ENCODE measurements at regions not wholly inside any gene's neighbourhood (a gene's known extent, or its start where the extent isn't known, plus 50 kb on each side); places are given as distances from the start of the nearest gene placed in this dataset.

- intact Hi-C loops (cut with micrococcal nuclease), result loop anchor here (1.0 to 10.0 kb wide), 8 partner anchors 134 to 1160 kb away; partner anchors contain the start of genes HEBP2 and OLIG3
Observed at GRCh38 chr6:138004430-138005287, 102.6 kb downstream of the PERP start.

DNA sequence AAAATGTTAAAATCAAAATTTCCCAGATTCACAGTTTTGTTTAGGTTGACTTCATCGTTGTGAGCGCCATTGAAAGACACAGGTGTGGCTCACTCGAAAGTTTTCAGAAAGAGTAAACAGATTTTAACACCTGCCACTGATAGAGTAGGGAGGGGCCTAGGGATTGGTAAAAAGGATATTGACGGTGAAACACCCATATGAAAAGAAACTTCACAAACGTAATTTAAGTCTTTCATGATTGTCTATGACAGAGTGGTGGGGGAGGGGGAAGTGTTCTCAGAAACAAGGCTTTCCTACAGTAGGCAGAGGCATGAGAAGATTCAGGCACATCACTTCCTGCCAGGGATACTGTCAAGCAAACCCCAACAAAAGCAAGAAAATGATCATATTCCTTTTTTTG, 101.4 kb downstream of the PERP start:
- intact Hi-C loops (cut with micrococcal nuclease), result loop anchor here (5.0 to 10.0 kb wide), 4 partner anchors 396 to 1161 kb away; partner anchors contain the start of genes HEBP2 and OLIG3

- intact Hi-C loops (cut with micrococcal nuclease), result loop anchor here (5.0 to 10.0 kb wide), 4 partner anchors 395 to 1162 kb away; partner anchors contain the start of genes HEBP2 and OLIG3
Observed at GRCh38 chr6:138007014-138007472, 100.2 kb downstream of the PERP start.

GRCh38 chr6:138008791-138009190, 98.4 kb downstream of the PERP start:
- intact Hi-C loops (cut with micrococcal nuclease), result loop anchor here (5.0 to 10.0 kb wide), 4 partner anchors 394 to 1164 kb away; partner anchors contain the start of genes HEBP2 and OLIG3

- intact Hi-C loops (cut with micrococcal nuclease), result no loop called here
Observed at GRCh38 chr6:138011413-138011812, 95.8 kb downstream of the PERP start.

DNA sequence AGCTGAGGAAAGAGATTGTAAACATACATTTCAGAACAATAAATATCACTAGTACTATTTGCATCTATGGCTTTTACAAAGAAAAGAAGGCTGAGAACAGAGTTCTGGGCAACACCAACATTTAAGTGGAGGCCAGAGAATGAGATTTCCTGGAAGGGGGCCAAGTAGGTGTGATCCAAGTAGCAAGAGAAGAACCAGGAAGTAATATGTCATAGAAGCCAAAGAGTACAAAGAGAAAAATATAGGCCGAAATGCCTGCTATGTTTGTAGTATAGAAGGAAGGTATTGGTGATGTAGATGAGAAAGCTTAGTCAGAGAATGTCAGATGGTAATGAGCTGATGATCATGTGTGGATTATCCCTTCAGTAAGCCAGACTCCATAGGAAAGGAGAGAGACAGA, 94.5 kb downstream of the PERP start:
- intact Hi-C loops (cut with micrococcal nuclease), result no loop called here

GRCh38 chr6:138013959-138014358, 93.3 kb downstream of the PERP start:
- intact Hi-C loops (cut with micrococcal nuclease), result no loop called here

GRCh38 chr6:138017166-138017757, 90.0 kb downstream of the PERP start:
- intact Hi-C loops (cut with micrococcal nuclease), result no loop called here

DNA sequence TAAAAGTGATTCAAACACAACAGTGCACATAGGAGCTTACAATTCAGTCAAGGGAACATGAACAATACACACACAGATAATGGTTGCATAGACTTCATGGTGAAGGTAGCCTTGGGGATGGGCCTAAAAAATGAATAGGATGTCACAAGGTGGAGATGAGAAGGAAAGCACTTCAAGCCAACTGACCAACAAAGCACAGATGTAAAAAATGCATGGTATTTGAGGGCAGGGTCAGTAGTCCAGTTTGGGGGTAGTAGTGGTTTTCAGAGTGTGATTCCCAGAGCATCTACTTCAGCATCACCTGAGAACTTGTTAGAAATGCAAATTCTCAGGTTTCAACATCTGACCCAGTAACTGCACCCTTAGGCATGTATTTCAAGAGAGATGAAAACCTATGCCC, 88.9 kb downstream of the PERP start:
- intact Hi-C loops (cut with micrococcal nuclease), result no loop called here

GRCh38 chr6:138025528-138025978, 81.7 kb downstream of the PERP start:
- intact Hi-C loops (cut with micrococcal nuclease), result no loop called here

GRCh38 chr6:138026342-138026741, 80.9 kb downstream of the PERP start:
- intact Hi-C loops (cut with micrococcal nuclease), result no loop called here

- intact Hi-C loops (cut with micrococcal nuclease), result no loop called here
Observed at GRCh38 chr6:138028893-138029292, 78.3 kb downstream of the PERP start.

DNA sequence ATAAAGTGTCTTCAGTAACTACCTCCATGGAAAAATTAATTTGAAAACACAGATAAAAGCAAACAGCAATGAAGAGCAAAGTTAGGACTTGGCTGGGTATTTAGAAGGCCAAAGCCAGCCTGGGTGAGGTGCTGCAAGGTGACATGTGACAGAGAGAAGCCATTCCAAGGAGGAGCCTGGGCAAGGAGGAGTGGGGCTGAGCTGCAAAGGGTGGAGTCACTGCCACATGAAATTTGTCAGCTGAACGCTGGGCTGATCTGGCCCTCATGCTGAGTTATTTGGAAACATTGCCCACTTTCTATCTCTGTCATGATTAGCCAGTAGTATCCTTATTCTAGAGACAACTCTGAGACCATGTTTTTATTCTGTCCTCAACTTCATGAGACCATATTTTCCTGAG, 76.3 kb downstream of the PERP start:
- intact Hi-C loops (cut with micrococcal nuclease), result no loop called here

DNA sequence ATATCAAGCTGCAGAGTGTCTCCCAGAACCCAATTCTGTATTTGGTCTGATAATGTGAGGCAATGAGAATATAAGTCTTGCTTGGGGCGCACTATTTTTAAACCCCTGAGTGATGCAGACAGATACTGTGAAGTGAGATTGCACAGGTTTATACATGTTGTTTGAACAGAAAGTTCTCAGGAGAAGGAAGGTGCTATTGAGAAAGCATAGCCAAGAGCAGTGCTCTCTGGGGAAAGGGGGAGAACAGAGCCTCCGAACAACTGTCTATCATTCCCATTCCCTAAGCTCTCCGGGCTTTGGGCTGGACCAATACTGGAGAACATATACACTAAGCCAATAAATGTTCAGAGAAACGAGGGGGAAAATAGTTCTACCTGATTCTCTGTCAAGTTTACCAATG, 75.8 kb downstream of the PERP start:
- intact Hi-C loops (cut with micrococcal nuclease), result no loop called here

- intact Hi-C loops (cut with micrococcal nuclease), result no loop called here
Observed at GRCh38 chr6:138031850-138032249, 75.4 kb downstream of the PERP start.

DNA sequence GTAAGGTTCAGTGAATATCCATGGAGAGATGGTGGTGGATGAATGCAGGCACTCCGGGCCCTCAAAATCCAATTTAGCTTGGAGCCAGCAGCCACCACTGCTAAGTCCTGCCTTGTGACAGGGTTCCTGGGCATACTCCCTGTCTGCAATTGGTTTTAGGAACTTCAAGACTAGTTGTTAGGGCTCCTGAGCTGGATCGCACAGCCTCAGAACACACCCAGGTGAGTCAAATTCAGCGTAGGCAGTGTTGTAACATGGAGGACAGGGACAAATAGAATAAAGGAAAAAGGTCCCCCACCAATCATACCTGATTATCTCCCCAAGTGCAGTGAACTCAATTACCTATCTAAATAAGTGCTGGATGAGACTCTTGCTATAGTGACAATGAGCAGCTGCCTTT, 74.6 kb downstream of the PERP start:
- intact Hi-C loops (cut with micrococcal nuclease), result no loop called here

GRCh38 chr6:138034229-138034628, 73.0 kb downstream of the PERP start:
- intact Hi-C loops (cut with micrococcal nuclease), result no loop called here

GRCh38 chr6:138035070-138035469, 72.1 kb downstream of the PERP start:
- intact Hi-C loops (cut with micrococcal nuclease), result no loop called here

GRCh38 chr6:138036111-138036510, 71.1 kb downstream of the PERP start:
- intact Hi-C loops (cut with micrococcal nuclease), result no loop called here

- intact Hi-C loops (cut with micrococcal nuclease), result no loop called here
Observed at GRCh38 chr6:138037009-138037504, 70.2 kb downstream of the PERP start.

GRCh38 chr6:138038142-138038870, 68.9 kb downstream of the PERP start:
- intact Hi-C loops (cut with micrococcal nuclease), result no loop called here
